GM18499 (cell line): ENCODE measurements at regions not wholly inside any gene's neighbourhood (a gene's known extent, or its start where the extent isn't known, plus 50 kb on each side); places are given as distances from the start of the nearest gene placed in this dataset.
"Not testable (repeated sequence)": the region's sequence is repeated elsewhere in the genome, so short reads cannot be mapped to it uniquely, and the experiment has no call there.

ENCODE experiments used
- ATAC-seq: cut with Tn5 transposase; IDR thresholded peaks from one replicate; pipeline ENCODE4 v1.9.1; 2021; ENCODE audit warnings: moderate number of reproducible peaks; ENCODE audit not compliant: insufficient read depth, unreplicated experiment

DNA sequence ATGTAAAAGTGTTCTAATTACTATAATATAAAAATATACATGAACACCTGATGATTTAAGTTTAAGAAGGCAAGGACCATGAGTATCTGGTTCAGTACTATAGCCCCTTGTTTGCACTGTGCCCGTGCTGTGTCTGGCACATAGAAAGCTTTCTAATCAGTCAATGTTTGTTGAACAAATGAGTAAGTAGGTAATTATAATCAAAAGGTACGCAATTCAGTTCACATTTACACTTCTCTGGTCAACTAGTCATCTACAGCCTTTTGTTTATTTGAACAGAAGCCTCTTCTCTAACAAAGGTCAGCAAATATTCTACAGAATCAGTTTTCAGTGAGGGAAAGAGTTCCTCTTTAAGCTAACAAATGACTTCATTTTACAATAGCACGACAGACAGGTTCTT, 523.3 kb downstream of the SMARCA1 start:
- ATAC-seq, result no peak

DNA sequence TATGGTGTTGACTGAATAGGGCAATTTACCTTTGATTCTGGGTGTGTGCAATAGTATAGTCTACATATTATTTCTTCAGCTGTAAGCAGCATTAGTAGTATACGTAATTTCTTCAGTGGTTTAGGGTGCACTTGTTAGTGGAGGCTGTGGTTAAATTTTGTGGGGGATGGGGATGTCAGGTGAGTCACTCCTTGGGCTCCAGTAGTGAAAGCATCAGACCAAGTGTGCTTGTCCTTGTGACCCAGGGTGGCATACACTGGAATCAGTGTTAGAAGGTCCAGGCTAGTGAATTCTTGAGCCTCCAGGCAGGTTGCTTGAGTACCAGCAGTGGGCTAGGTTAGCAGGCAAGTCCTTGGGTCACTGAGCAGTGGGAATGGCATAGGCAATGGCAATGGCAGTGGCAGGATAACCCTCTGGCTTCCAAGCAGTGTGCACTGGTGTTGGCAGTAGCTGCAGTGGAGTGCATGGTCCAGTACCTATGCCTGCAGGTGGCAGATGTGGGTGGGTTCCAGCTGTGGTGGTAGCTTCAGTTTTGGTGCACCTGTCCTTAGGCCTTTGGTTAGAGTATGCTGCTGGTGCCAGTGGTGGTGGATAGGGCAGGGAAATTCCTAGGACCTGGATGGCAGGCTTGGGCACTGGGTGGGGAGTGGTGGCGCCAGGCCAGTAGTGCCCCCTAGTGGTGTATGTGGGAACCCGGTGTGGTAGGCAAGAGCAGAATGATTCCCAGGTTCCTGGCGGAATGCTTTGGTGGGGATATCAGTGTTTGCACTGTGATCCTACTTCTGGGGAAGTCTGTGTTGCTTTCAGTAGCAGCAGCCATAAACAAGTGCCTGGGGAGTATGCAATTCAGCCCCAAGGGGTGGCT, 531.0 kb downstream of the SMARCA1 start:
- ATAC-seq, result no peak

GRCh38 chrX:128975745-128976144, 547.5 kb downstream of the SMARCA1 start:
- no peak for ATAC-seq

DNA sequence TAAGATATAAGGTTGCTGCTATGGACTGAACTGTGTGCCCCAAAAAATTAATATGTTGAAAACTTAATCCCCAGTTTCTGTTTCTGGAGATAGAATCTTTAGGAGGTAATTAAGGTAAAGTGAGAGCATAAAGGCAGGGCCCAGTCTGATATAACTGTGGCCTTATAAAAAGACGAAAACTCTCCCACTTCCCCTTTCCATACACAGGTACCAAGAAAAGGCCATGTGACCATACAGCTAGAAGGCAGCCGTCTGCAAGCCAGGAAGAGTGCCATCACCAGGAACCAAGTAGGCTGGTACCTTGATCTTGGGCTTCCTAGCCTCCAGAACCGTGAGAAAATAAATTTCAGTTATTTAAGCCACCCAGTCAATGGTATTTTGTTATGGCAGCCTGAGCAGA, 550.3 kb downstream of the SMARCA1 start:
- no peak for ATAC-seq

DNA sequence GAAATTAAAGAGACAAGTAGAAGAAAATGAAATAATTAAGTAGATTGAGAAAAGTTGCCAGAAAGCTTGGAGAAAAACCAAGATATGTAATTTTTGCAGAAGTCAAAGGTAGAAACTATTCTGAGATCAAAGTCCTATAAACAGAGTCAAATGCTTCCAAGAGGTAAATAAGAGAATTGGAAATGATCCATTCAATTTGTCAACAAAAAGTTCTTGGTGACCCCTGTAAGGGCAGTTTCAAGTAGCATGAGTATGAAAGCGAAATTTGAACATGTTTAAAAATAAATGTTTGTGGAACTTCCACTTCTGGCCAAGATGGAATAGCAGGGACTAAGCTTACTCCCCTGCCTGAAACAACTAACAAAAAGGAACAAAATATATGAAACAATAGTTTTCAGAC, 562.0 kb downstream of the SMARCA1 start:
- ATAC-seq, result no peak

DNA sequence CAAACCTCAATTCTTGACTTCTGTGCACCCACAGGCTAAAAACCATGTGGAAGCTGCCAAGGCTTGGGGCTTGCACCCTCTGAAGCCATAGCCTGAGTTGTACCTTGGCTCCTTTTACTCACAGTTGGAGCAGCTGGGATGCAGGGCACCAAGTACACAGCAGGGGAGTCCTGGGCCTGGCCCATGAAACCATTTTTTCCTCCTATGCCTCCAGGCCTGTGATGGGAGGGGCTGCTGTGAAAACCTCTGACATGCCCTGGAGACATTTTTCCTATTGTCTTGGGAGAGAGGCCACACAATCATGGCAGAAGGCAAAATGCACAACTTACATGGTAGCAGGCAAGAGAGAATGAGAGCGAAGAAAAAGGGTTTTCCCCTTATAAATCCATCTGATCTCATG, 568.6 kb downstream of the SMARCA1 start:
- ATAC-seq, result not testable (repeated sequence)

DNA sequence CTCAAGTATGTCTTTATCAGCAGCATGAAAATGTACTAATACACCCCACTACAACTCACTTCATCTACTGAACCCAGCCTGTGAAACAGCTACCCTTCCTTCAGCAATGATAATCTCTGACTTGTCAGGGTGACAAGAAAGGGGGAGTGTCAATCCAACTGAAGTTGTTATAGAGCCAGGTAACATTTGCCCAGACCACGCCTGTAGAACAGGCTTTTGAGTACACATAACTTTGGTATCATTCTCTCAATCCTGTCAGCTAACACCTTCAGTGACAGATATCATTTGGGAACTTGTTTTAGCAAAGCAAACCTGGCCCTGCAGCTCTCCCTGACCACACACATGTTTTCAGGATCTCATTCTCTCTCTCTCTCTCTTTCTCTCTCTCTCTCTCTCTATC, 592.2 kb downstream of the SMARCA1 start:
- no peak for ATAC-seq

DNA sequence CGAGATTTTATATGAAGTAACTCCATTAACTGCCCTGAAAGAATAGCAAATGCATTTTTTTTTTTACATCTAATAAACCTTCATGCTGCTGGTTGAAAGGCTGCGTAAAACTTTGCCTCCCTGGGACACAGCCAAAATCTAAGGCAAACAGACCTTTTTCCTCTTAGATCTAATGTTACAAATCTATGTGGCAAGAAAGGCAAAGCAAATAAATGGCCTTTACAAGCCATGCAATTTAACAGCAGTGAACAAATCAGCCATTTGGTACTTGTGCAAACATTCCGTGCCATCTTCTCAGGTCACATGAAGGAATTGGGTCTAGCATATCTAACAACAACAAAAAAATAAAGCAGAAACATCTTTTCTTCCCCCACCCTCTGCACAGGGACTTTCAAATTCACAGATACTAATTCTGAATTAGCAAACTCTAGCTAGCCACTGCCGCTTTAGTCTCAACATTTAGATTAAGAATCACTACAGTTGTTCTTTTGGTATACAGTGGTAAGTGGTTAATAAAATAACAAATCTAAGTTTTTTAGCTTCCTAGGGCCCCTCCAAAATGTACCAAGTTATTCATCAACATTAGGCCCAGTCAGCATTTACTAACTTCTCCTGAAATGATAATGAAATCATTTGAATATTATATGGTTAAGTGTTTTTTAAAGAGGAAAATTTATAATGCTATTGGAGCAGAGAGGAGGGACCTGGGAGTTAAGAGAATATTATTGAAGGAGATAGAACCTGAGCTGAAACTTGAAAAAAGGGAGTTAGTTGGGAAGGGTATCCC, 593.8 kb downstream of the SMARCA1 start:
- ATAC-seq, result no peak

- no peak for ATAC-seq
Measured at GRCh38 chrX:128928636-128929035, 594.7 kb downstream of the SMARCA1 start.

DNA sequence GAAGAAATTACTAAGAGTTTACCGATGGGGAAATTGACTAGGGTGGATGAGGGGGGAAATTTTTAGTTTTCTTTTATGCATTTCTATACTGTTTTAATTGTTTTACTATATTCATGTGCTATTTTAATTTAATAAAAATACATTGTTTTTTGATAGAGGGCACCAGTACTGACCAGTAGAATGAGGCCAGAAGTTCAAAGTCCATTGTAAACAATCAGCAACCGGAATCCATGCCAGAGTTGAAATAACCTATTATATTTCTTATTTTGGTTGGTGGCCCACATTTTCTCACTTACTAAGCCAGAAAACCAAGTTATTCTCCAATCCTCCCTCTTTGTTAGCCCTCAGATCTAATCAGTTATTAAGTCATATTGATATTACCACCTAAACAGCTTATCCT, 595.9 kb downstream of the SMARCA1 start:
- ATAC-seq, result no peak

GRCh38 chrX:128906753-128907152, 616.5 kb downstream of the SMARCA1 start:
- ATAC-seq, result no peak

GRCh38 chrX:128901018-128901417, 622.3 kb downstream of the SMARCA1 start:
- ATAC-seq, result no peak

- ATAC-seq, result no peak
Measured at GRCh38 chrX:128897621-128898020, 625.7 kb downstream of the SMARCA1 start.

DNA sequence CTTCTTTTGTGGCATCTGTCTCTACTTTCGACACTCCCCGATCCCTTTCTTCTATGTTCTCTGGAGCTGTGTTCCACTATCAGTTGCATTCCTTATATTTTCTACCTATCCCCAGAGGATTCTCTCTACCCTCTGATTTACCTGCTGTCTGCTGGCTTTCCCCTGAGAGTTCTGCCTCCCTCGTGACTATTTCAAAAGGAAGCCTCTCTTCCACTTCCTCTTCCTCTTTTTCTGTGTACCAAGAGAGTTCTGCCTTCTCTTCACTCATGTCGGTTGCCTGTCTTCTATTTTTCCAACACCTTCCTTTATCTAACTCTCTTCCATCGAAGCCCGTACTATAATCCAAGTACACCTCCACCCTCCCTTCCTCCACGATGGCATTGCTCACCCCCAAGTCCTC, 631.7 kb downstream of the SMARCA1 start:
- ATAC-seq, result no peak

DNA sequence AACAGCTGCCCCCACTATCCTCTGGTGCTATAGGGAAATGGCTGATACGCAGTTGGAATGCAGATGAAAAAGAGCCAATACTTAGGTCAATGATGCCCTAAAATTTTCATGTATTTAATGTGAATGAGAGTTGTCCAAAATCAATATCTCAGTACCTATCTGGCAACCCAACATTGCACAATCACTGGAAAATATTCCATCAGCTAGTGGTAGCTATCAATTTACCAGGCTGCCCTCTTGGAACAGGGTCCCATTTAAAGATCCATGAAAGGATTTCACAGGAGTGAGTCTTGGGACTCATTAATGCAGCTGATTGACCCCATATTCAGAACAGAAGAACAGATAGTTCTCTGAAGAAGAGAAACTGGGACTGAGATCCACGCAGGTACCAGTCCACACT, 638.9 kb downstream of the SMARCA1 start:
- no peak for ATAC-seq

DNA sequence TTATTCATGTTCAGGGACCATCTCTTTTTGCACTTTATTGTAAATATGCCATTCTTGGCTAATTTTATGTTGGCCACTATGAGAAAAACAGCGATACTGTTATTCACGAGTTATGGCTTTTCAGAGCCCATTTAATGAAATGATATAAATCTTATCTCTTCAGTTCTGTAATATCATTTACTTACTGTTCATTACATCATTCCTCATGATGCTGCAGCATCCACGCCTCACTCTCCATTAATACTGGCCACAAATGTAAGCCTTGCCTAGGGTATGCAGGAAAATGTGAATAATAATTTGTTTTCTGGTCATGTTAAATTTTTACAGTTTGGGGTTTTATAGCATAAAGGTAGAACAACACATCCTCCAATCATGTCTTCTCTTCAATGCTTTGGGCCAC, 639.6 kb downstream of the SMARCA1 start:
- no peak for ATAC-seq

GRCh38 chrX:128870361-128870760, 652.9 kb downstream of the SMARCA1 start:
- no peak for ATAC-seq

DNA sequence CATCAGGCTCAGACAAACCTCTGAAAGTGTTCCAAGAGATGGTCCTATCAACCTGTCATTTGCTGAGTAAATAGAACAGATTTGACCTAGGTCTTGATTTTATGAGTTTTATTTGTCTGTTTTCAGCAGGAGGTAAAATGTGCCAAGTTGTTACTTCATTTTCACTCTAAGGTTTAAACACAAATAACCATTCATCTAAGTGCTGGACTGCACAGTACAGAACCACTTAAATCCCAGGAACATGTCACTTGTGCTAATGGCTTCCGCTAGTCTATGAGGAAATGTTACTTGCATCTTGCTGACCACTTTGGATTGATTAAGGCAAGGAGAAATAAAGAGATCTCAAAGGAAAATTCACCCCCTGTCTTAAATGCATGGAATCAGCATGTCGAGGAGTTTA, 660.7 kb downstream of the SMARCA1 start:
- ATAC-seq, result no peak

GRCh38 chrX:128848374-128848773, 674.9 kb downstream of the SMARCA1 start:
- no peak for ATAC-seq

DNA sequence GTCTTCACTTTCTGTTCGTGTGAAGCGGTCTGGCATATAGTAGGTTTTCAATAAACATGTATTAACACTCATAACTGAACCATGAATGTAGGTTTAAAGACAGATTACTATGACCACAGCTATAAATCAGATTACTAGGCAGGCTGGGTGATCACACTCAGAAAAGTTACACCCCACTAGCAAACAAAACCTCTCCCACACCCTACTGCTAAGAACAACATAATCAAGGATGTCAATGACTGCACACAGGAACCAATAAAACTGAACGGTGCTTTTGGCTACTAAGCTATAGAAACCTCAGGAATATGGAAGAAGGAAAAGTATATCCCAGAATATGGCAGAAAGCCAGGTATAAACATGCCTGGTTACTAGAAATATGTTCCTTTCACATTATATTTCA, 676.9 kb downstream of the SMARCA1 start:
- ATAC-seq, result no peak

GRCh38 chrX:128818690-128819089, 704.6 kb downstream of the SMARCA1 start:
- ATAC-seq, result no peak

GRCh38 chrX:128816919-128817318, 706.4 kb downstream of the SMARCA1 start:
- no peak for ATAC-seq
